ENCODE measurements at regions not wholly inside any gene's neighbourhood (a gene's known extent, or its start where the extent isn't known, plus 50 kb on each side); places are given as distances from the start of the nearest gene placed in this dataset.

DNA sequence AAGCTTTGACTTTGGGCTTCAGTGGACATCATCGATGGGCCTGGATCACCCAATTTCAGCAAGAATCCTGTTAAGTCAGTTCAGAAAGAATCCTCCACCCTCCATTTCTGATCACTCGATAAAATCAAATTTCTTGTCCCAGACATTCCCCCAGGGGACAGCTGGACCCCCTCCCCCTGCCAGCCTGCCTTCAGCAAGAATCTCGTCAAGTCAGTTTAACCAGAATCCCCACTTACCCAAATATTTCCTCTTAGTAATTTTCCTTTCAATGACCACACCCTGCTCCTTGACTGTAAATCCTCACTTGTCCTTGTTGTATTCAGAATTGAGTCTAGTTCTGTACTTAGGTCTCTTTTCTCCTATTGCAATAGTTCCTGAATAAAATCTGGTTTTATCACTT lies 766.9 kb downstream of the XPNPEP1 start:
- no peaks in the 10 kb centered on the region for H3K4me1 ChIP-seq (ENCODE audit: control insufficient read depth, insufficient read depth, low read length)
- no peak overlapping the region for H3K9ac ChIP-seq (ENCODE audit: low read length)
- H3K9me3 ChIP-seq (ENCODE audit: control insufficient read depth, low read length): no peaks in the 10 kb centered on the region
- no peak overlapping the region for H3K4me3 ChIP-seq (ENCODE audit: low read length)
- H3K36me3 ChIP-seq (ENCODE audit: control insufficient read depth, insufficient read depth, low read length): no peaks in the 10 kb centered on the region
- H3K27me3 ChIP-seq (ENCODE audit: control insufficient read depth, insufficient read depth, low read length): no peaks in the 10 kb centered on the region

DNA sequence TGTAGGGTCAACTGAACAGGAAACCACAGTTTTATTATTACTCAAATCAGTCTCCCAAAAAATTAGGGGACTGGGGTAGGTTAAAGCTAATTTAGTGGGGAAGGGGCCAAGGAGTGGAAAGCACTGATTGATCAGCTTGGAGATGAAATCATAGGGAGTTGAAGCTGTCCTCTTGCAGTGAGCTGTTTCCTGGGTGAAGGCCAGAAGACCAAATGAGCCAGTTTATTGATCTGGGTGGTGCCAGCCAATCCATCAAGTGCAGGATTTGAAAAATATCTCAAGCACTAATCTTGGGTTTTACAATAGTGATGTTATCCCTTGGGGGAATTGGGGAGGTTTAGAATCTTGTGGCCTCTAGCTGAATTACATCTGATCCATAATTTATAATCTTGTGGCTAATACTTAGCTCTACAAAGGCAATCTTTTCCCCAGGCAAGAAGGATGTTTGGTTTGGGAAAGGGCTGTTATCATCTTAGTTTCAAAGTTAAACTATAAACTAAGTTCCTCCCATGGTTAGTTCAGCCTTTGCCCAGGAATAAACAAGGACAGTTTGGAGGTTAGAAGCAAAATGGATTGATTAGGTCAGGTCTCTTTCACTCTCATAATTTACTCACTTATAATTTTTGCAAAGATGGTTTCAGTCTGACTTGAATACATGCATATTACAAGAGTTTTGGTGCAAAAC lies 773.5 kb downstream of the XPNPEP1 start:
- Histone ChIP-seq H3K9ac (ENCODE audit: low read length) (no peak overlapping the region), H3K4me1 (ENCODE audit: control insufficient read depth, insufficient read depth, low read length) (no peaks in the 10 kb centered on the region), H3K9me3 (ENCODE audit: control insufficient read depth, low read length) (no peaks in the 10 kb centered on the region), H3K27me3 (ENCODE audit: control insufficient read depth, insufficient read depth, low read length) (no peaks in the 10 kb centered on the region), H3K36me3 (ENCODE audit: control insufficient read depth, insufficient read depth, low read length) (no peaks in the 10 kb centered on the region), H3K4me3 (ENCODE audit: low read length) (no peak overlapping the region)

- H3K4me1 ChIP-seq (ENCODE audit: control insufficient read depth, insufficient read depth, low read length): no peaks in the 10 kb centered on the region
- no peak overlapping the region for H3K4me3 ChIP-seq (ENCODE audit: low read length)
- H3K9ac ChIP-seq (ENCODE audit: low read length): no peak overlapping the region
- H3K9me3 ChIP-seq (ENCODE audit: control insufficient read depth, low read length): no peaks in the 10 kb centered on the region
- no peaks in the 10 kb centered on the region for H3K27me3 ChIP-seq (ENCODE audit: control insufficient read depth, insufficient read depth, low read length)
- no peaks in the 10 kb centered on the region for H3K36me3 ChIP-seq (ENCODE audit: control insufficient read depth, insufficient read depth, low read length)
Measured at GRCh38 chr10:109127363-109127762, 795.9 kb downstream of the XPNPEP1 start.

- Histone ChIP-seq H3K4me3 (ENCODE audit: low read length) (no peak overlapping the region), H3K36me3 (ENCODE audit: control insufficient read depth, insufficient read depth, low read length) (no peaks in the 10 kb centered on the region), H3K9me3 (ENCODE audit: control insufficient read depth, low read length) (no peaks in the 10 kb centered on the region), H3K4me1 (ENCODE audit: control insufficient read depth, insufficient read depth, low read length) (no peaks in the 10 kb centered on the region), H3K27me3 (ENCODE audit: control insufficient read depth, insufficient read depth, low read length) (no peaks in the 10 kb centered on the region), H3K9ac (ENCODE audit: low read length) (no peak overlapping the region)
Measured at GRCh38 chr10:109126541-109126940, 796.8 kb downstream of the XPNPEP1 start.

- Histone ChIP-seq H3K4me1 (ENCODE audit: control insufficient read depth, insufficient read depth, low read length) (no peaks in the 10 kb centered on the region), H3K4me3 (ENCODE audit: low read length) (no peak overlapping the region), H3K36me3 (ENCODE audit: control insufficient read depth, insufficient read depth, low read length) (no peaks in the 10 kb centered on the region), H3K9me3 (ENCODE audit: control insufficient read depth, low read length) (no peaks in the 10 kb centered on the region), H3K9ac (ENCODE audit: low read length) (no peak overlapping the region), H3K27me3 (ENCODE audit: control insufficient read depth, insufficient read depth, low read length) (no peaks in the 10 kb centered on the region)
Measured at GRCh38 chr10:109126016-109126415, 797.3 kb downstream of the XPNPEP1 start.

GRCh38 chr10:109115179-109115578 lies 808.1 kb downstream of the XPNPEP1 start:
- Histone ChIP-seq H3K27me3 (ENCODE audit: control insufficient read depth, insufficient read depth, low read length) (no peaks in the 10 kb centered on the region), H3K4me1 (ENCODE audit: control insufficient read depth, insufficient read depth, low read length) (no peaks in the 10 kb centered on the region), H3K9me3 (ENCODE audit: control insufficient read depth, low read length) (no peaks in the 10 kb centered on the region), H3K4me3 (ENCODE audit: low read length) (no peak overlapping the region), H3K9ac (ENCODE audit: low read length) (no peak overlapping the region), H3K36me3 (ENCODE audit: control insufficient read depth, insufficient read depth, low read length) (no peaks in the 10 kb centered on the region)

GRCh38 chr10:109114579-109114978 lies 808.7 kb downstream of the XPNPEP1 start:
- Histone ChIP-seq H3K9me3 (ENCODE audit: control insufficient read depth, low read length) (no peaks in the 10 kb centered on the region), H3K9ac (ENCODE audit: low read length) (no peak overlapping the region), H3K4me1 (ENCODE audit: control insufficient read depth, insufficient read depth, low read length) (no peaks in the 10 kb centered on the region), H3K27me3 (ENCODE audit: control insufficient read depth, insufficient read depth, low read length) (no peaks in the 10 kb centered on the region), H3K36me3 (ENCODE audit: control insufficient read depth, insufficient read depth, low read length) (no peaks in the 10 kb centered on the region), H3K4me3 (ENCODE audit: low read length) (no peak overlapping the region)

DNA sequence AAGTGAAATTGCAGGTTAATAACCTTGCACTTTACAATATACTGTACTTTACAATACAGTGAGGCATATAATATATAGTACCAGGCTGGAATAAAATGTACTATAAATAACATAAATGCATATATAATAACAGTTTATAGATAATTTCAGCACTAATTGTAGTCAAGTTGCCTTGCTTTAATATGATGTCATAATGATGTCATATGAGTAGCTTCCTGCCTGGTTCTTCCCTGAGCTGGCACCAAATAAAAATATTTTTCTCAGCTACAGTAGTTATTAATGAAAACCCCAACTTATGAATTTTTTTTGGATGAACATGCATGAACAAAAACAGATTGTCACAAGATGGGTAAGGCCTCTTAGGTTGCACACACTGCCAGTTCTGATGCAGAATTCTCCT lies 816.7 kb downstream of the XPNPEP1 start:
- Histone ChIP-seq H3K9ac (ENCODE audit: low read length) (no peak overlapping the region), H3K9me3 (ENCODE audit: control insufficient read depth, low read length) (no peaks in the 10 kb centered on the region), H3K36me3 (ENCODE audit: control insufficient read depth, insufficient read depth, low read length) (no peaks in the 10 kb centered on the region), H3K27me3 (ENCODE audit: control insufficient read depth, insufficient read depth, low read length) (no peaks in the 10 kb centered on the region), H3K4me3 (ENCODE audit: low read length) (no peak overlapping the region), H3K4me1 (ENCODE audit: control insufficient read depth, insufficient read depth, low read length) (no peaks in the 10 kb centered on the region)

GRCh38 chr10:109105725-109106124 lies 817.6 kb downstream of the XPNPEP1 start:
- no peaks in the 10 kb centered on the region for H3K4me1 ChIP-seq (ENCODE audit: control insufficient read depth, insufficient read depth, low read length)
- H3K4me3 ChIP-seq (ENCODE audit: low read length): no peak overlapping the region
- no peaks in the 10 kb centered on the region for H3K27me3 ChIP-seq (ENCODE audit: control insufficient read depth, insufficient read depth, low read length)
- H3K9me3 ChIP-seq (ENCODE audit: control insufficient read depth, low read length): no peaks in the 10 kb centered on the region
- H3K9ac ChIP-seq (ENCODE audit: low read length): no peak overlapping the region
- H3K36me3 ChIP-seq (ENCODE audit: control insufficient read depth, insufficient read depth, low read length): no peaks in the 10 kb centered on the region

DNA sequence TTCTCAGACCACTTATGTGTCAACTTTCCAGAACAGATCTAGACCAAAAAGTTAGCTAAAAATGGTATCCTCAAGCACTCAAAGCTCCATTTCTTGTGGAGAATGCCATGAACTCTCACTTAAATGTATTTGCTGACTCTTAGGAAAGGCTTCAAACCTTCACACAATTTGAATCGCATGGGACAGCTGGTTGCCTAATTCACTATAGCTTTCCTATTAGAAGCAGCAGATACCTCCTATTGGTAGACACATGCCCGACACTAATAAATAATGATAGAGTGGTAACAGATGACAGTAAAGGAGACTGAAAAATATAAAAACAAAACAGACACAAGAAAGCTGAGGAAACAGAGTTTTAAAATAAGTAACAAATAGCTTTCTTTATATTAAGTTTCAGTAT lies 818.5 kb downstream of the XPNPEP1 start:
- Histone ChIP-seq H3K9ac (ENCODE audit: low read length) (no peak overlapping the region), H3K27me3 (ENCODE audit: control insufficient read depth, insufficient read depth, low read length) (no peaks in the 10 kb centered on the region), H3K9me3 (ENCODE audit: control insufficient read depth, low read length) (no peaks in the 10 kb centered on the region), H3K36me3 (ENCODE audit: control insufficient read depth, insufficient read depth, low read length) (no peaks in the 10 kb centered on the region), H3K4me3 (ENCODE audit: low read length) (no peak overlapping the region), H3K4me1 (ENCODE audit: control insufficient read depth, insufficient read depth, low read length) (no peaks in the 10 kb centered on the region)

GRCh38 chr10:109103278-109103677 lies 820.0 kb downstream of the XPNPEP1 start:
- Histone ChIP-seq H3K27me3 (ENCODE audit: control insufficient read depth, insufficient read depth, low read length) (no peaks in the 10 kb centered on the region), H3K9me3 (ENCODE audit: control insufficient read depth, low read length) (no peaks in the 10 kb centered on the region), H3K36me3 (ENCODE audit: control insufficient read depth, insufficient read depth, low read length) (no peaks in the 10 kb centered on the region), H3K9ac (ENCODE audit: low read length) (no peak overlapping the region), H3K4me1 (ENCODE audit: control insufficient read depth, insufficient read depth, low read length) (no peaks in the 10 kb centered on the region), H3K4me3 (ENCODE audit: low read length) (no peak overlapping the region)

- Histone ChIP-seq H3K4me1 (ENCODE audit: control insufficient read depth, insufficient read depth, low read length) (no peaks in the 10 kb centered on the region), H3K27me3 (ENCODE audit: control insufficient read depth, insufficient read depth, low read length) (no peaks in the 10 kb centered on the region), H3K9me3 (ENCODE audit: control insufficient read depth, low read length) (no peaks in the 10 kb centered on the region), H3K4me3 (ENCODE audit: low read length) (no peak overlapping the region), H3K9ac (ENCODE audit: low read length) (no peak overlapping the region), H3K36me3 (ENCODE audit: control insufficient read depth, insufficient read depth, low read length) (no peaks in the 10 kb centered on the region)
Measured at GRCh38 chr10:109089779-109090178, 833.5 kb downstream of the XPNPEP1 start.

GRCh38 chr10:109071539-109071938 lies 851.8 kb downstream of the XPNPEP1 start:
- Histone ChIP-seq H3K9ac (ENCODE audit: low read length) (no peak overlapping the region), H3K4me1 (ENCODE audit: control insufficient read depth, insufficient read depth, low read length) (no peaks in the 10 kb centered on the region), H3K9me3 (ENCODE audit: control insufficient read depth, low read length) (no peaks in the 10 kb centered on the region), H3K4me3 (ENCODE audit: low read length) (no peak overlapping the region), H3K27me3 (ENCODE audit: control insufficient read depth, insufficient read depth, low read length) (no peaks in the 10 kb centered on the region), H3K36me3 (ENCODE audit: control insufficient read depth, insufficient read depth, low read length) (no peaks in the 10 kb centered on the region)

All from mucosa of stomach (tissue), 1 donor.